Endothelial cell of umbilical vein (primary cell): ENCODE measurements at regions not wholly inside any gene's neighbourhood (a gene's known extent, or its start where the extent isn't known, plus 50 kb on each side); places are given as distances from the start of the nearest gene placed in this dataset.
A peak's percentile ranks its signal among the peaks of the same experiment; 100 is the strongest.

Experiments used
- BruUV-seq: library from RNA; stranded (reverse); fragments of 400-500 nt; replicated peaks from 2 replicates; lab custom pipeline; 2021; lab: Mats Ljungman, UMichigan
- CTCF ChIA-PET: fragments of 300-600, 350-600 bp; sonication (Branson Sonifier 250); formaldehyde crosslinking; loops from one replicate; lab custom pipeline; 2021; ENCODE audit warnings: antibody characterized with exemption, inconsistent platforms; lab: Charles Lee
- POLR2A ChIA-PET: fragments of 300-600, 350-600 bp; sonication (Branson Sonifier 250); formaldehyde crosslinking; loops from one replicate; lab custom pipeline; 2021; ENCODE audit warnings: antibody characterized with exemption, inconsistent platforms; lab: Charles Lee
- DNase-seq: peaks from one replicate; pipeline ENCODE4 v3.0.0-alpha.2; 2011; ENCODE audit warnings: low read depth, low spot score
- FAIRE-seq: peaks from 2 replicates; lab custom pipeline; 2011; peaks lifted over from hg19 to GRCh38; lab: Jason Lieb, UNC
- H2AFZ ChIP-seq: 2 replicates; pipeline ENCODE4 v1.6.0; 2012; ENCODE audit warnings: low read depth, low read length, control low read depth, inconsistent platforms
- H3K27ac ChIP-seq: 2 replicates; pipeline ENCODE4 v1.5.1; 2011; ENCODE audit warnings: low read depth, mild to moderate bottlenecking, control low read depth, low read length, moderate library complexity; ENCODE audit not compliant: insufficient read depth
- H3K27me3 ChIP-seq, 2 experiments: 2 replicates each; pipeline versions ENCODE4 v1.6.0 to v1.6.1; 2011; ENCODE audit warnings: low read length in 2 of 2, mixed read lengths in 1 of 2; ENCODE audit not compliant: control insufficient read depth in 2 of 2, insufficient read depth in 2 of 2
- H3K36me3 ChIP-seq, 2 experiments: 2 replicates in 1 of 2; 3 replicates in 1 of 2; pipeline ENCODE4 v1.5.1; 2011; ENCODE audit warnings: low read length in 2 of 2, mild to moderate bottlenecking in 1 of 2, moderate library complexity in 1 of 2; ENCODE audit not compliant: control insufficient read depth in 2 of 2, insufficient read depth in 2 of 2; ENCODE audit errors: extremely low read depth in 1 of 2
- H3K4me1 ChIP-seq: 3 replicates; pipeline ENCODE4 v1.5.1; 2011; ENCODE audit warnings: mild to moderate bottlenecking, low read length; ENCODE audit not compliant: control insufficient read depth, insufficient read depth; ENCODE audit errors: extremely low read depth
- H3K4me2 ChIP-seq: 2 replicates; pipeline ENCODE4 v1.6.1; 2011; ENCODE audit warnings: low read length, control low read depth, mixed read lengths; ENCODE audit not compliant: insufficient read depth
- H3K4me3 ChIP-seq, 3 experiments: fragments of 200-600 bp in 1 of 3; sonication (generic), shearing (Covaris generic) in 1 of 3; replicated peaks in 1 of 3; 2 replicates each; pipeline ENCODE4 v1.5.1; 2011 to 2016; ENCODE audit warnings: control low read depth in 3 of 3, low read length in 3 of 3, mild to moderate bottlenecking in 2 of 3, inconsistent platforms in 1 of 3, low read depth in 1 of 3, moderate library complexity in 1 of 3; ENCODE audit not compliant: insufficient read depth in 1 of 3
- H3K79me2 ChIP-seq: 2 replicates; pipeline ENCODE4 v1.6.0; 2012; ENCODE audit warnings: low read length, inconsistent platforms; ENCODE audit not compliant: control insufficient read depth, insufficient read depth
- H3K9ac ChIP-seq: replicated peaks from 2 replicates; pipeline ENCODE3; 2011; ENCODE audit warnings: low read length, control low read depth; ENCODE audit not compliant: insufficient read depth; ENCODE audit errors: extremely low read depth
- H3K9me1 ChIP-seq: replicated peaks from 3 replicates; pipeline ENCODE4 v1.6.0; 2011; ENCODE audit warnings: mild to moderate bottlenecking, low read length; ENCODE audit not compliant: control insufficient read depth, insufficient read depth; ENCODE audit errors: extremely low read depth
- H3K9me3 ChIP-seq: replicated peaks from 2 replicates; pipeline ENCODE4 v1.5.1; 2012; ENCODE audit warnings: low read length, inconsistent platforms; ENCODE audit not compliant: control insufficient read depth, insufficient read depth
- H4K20me1 ChIP-seq: replicated peaks from 2 replicates; pipeline ENCODE3; 2011; ENCODE audit warnings: mild to moderate bottlenecking, low read length; ENCODE audit not compliant: control insufficient read depth, insufficient read depth; ENCODE audit errors: extremely low read depth
- EZH2 ChIP-seq: IDR thresholded peaks from 2 replicates; pipeline ENCODE4 v1.6.1; 2012; ENCODE audit warnings: borderline replicate concordance, low read depth, mild to moderate bottlenecking, moderate library complexity, low read length, inconsistent platforms; ENCODE audit not compliant: severe bottlenecking
- FOS ChIP-seq: IDR thresholded peaks from 2 replicates; pipeline ENCODE4 v1.6.1; 2011; ENCODE audit warnings: mild to moderate bottlenecking, low read length, moderate library complexity, borderline replicate concordance; ENCODE audit not compliant: insufficient read depth
- GATA2 ChIP-seq: IDR thresholded peaks from 2 replicates; pipeline ENCODE4 v1.7.0; 2011; ENCODE audit warnings: low read depth, mild to moderate bottlenecking, moderate library complexity, mixed read lengths, low read length; ENCODE audit not compliant: insufficient read length, insufficient read depth
- JUN ChIP-seq: IDR thresholded peaks from 2 replicates; pipeline ENCODE4 v1.6.1; 2011; ENCODE audit warnings: borderline replicate concordance, low read depth; ENCODE audit not compliant: insufficient read length, insufficient read depth
- MAX ChIP-seq: IDR thresholded peaks from 2 replicates; pipeline ENCODE4 v1.6.1; 2011; ENCODE audit not compliant: insufficient read depth, insufficient read length
- MYC ChIP-seq: IDR thresholded peaks from one replicate; pipeline ENCODE4 v1.6.1; 2011; ENCODE audit warnings: mild to moderate bottlenecking, low read depth, low read length
- POLR2A ChIP-seq: IDR thresholded peaks from 2 replicates; pipeline ENCODE4 v1.6.1; 2012; ENCODE audit warnings: low read depth, mild to moderate bottlenecking, control low read depth, low read length
- POLR2AphosphoS5 ChIP-seq: IDR thresholded peaks from 2 replicates; pipeline ENCODE4 v1.6.1; 2012; ENCODE audit warnings: low read depth, mild to moderate bottlenecking, control low read depth, low read length, moderate library complexity; ENCODE audit not compliant: insufficient read depth
- dilution Hi-C: fragments of 300-500 bp; cut with MboI; formaldehyde crosslinking; loops from one replicate; pipeline ENCODE4 v1.15.0; 2019; ENCODE audit warnings: low sequenced_read_pairs; ENCODE audit not compliant: extremely low pct_ligation_motif_present
- intact Hi-C: fragments of 100-400 bp; cut with micrococcal nuclease; formaldehyde crosslinking; loops from one replicate; pipeline ENCODE4 v1.10.0; 2022
- TF ChIP-seq, protein P1 (sequence below), 2 donors: IDR thresholded peaks; 1 replicate in 1 of 2; 2 replicates in 1 of 2; pipeline ENCODE4 v1.5.1; 2011; ENCODE audit warnings: low read length in 2 of 2, mild to moderate bottlenecking in 2 of 2, moderate library complexity in 2 of 2, control low read depth in 1 of 2, inconsistent platforms in 1 of 2, low read depth in 1 of 2; ENCODE audit not compliant: insufficient read depth in 1 of 2; ENCODE audit errors: extremely low read depth in 1 of 2

DNA sequence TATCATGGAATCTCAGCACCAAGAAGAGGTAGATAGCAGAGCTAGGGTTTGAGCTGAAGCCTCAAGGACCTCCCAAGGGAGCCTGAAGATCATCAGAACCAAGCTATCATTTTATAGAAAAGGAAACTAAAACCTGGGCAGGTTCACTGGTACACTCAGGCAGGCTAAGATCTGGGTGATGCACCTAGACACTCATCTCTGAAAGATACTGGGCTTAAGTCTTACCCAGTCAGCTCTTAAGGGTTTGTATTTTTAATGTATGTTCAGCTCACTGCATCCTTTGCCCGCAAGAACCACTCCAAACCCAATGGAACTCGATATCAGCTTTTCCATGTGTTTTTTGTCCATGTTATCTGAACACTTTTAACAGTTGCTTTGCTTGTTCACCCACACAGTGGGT is 78.0 kb upstream of the SLC22A16 start:
- Histone ChIP-seq H3K36me3 (no peaks in the 10 kb centered on the region), H3K4me2 (no peak overlapping the region), H3K9me1 (no peaks in the 10 kb centered on the region), H3K4me3 (no peak overlapping the region), H3K4me1 (no peaks in the 10 kb centered on the region), H2AFZ (no peak overlapping the region), H3K9me3 (no peaks in the 10 kb centered on the region), H3K79me2 (no peaks in the 10 kb centered on the region), H3K27ac (no peak overlapping the region), H3K9ac (no peak overlapping the region), H4K20me1 (no peaks in the 10 kb centered on the region), H3K27me3 (peaks cover 49 to 51% of the 10 kb centered on the region in 2 experiments)
- dilution Hi-C loops, result no loop called here
- TF ChIP-seq MAX (no peak), POLR2AphosphoS5 (no peak), GATA2 (no peak), FOS (no peak), POLR2A (no peak), EZH2 (no peak), JUN (no peak), MYC (no peak)
- TF ChIP-seq, protein P1, sequence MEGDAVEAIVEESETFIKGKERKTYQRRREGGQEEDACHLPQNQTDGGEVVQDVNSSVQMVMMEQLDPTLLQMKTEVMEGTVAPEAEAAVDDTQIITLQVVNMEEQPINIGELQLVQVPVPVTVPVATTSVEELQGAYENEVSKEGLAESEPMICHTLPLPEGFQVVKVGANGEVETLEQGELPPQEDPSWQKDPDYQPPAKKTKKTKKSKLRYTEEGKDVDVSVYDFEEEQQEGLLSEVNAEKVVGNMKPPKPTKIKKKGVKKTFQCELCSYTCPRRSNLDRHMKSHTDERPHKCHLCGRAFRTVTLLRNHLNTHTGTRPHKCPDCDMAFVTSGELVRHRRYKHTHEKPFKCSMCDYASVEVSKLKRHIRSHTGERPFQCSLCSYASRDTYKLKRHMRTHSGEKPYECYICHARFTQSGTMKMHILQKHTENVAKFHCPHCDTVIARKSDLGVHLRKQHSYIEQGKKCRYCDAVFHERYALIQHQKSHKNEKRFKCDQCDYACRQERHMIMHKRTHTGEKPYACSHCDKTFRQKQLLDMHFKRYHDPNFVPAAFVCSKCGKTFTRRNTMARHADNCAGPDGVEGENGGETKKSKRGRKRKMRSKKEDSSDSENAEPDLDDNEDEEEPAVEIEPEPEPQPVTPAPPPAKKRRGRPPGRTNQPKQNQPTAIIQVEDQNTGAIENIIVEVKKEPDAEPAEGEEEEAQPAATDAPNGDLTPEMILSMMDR (IDR thresholded peaks at IDR 0.05; ENCODE audit: extremely low read depth in 1 of 2, insufficient read depth in 1 of 2, low read depth in 1 of 2, low read length in 2 of 2), result no peak
- ChIA-PET POLR2A (no interaction called here), CTCF (interaction anchor here (1.2 kb wide), 1 partner anchor 26 kb away, joined by 4 read pairs; no protein-coding TSS in a partner anchor)
- BruUV-seq, result no TSS peak
- DNase-seq (no peak), FAIRE-seq (peak; percentile 21)
- intact Hi-C loops, result no loop called here
